ENCODE measurements at regions not wholly inside any gene's neighbourhood (a gene's known extent, or its start where the extent isn't known, plus 50 kb on each side); places are given as distances from the start of the nearest gene placed in this dataset.
"Not testable (repeated sequence)": the region's sequence is repeated elsewhere in the genome, so short reads cannot be mapped to it uniquely, and the experiment has no call there.

DNA sequence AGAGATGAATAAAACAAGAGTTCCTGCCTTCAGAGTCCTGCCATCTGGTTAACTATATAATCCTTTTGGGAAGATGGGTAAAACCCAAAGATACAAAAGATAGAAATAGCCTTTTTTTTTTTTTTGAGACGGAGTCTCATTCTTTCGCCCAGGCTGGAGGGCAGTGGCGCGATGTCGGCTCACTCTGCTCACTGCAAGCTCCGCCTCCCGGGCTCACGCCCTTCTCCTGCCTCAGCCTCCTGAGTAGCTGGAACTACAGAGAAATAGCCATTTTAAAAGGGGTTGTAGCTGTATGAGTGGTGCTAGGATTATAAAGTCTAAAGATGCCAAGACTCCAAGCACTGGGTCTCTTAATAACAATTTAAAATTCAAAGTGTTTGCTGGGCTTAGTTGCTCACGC, 97.2 kb downstream of the KDR start:
- DNase-seq (ENCODE audit: low spot score), result no peak

DNA sequence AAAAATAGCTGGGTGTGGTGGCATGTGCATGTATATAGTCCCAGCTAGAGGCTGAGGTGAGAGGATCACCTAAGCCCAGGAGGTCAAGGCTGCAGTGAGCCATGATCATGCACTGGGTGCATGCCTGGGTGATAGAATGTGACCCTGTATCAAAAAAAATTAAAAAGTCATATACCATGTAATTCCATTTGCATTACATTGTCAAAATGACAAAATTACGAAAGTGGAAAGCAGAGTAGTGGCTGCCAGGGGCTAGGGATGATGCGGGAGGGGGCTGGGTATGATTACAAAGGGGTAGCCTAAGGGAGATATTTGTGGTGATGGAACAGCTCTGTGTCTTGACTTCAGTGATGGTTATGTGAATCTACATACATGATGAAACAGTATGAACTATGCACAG, 97.8 kb downstream of the KDR start:
- no peak for DNase-seq (ENCODE audit: low spot score)

DNA sequence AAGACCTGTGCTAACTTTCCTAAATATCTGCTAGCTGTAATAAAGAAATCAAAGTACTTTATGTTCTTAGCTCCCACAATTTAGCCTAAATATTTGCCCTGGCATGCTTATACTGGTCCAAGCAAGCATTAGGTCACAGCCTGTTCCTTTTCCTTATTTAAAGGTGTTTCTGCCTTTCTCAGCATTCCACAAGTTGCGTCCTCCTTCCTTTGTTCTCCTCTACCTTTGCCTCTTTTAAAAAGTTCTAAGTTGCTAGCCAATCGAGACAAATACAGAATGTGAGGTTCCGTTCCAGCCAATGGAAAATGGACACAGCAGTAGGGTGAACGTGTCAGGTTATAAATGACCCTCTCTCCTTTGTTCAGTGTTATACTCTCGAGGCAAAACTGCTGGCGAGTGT, 99.9 kb downstream of the KDR start:
- DNase-seq (ENCODE audit: low spot score), result not testable (repeated sequence)

DNA sequence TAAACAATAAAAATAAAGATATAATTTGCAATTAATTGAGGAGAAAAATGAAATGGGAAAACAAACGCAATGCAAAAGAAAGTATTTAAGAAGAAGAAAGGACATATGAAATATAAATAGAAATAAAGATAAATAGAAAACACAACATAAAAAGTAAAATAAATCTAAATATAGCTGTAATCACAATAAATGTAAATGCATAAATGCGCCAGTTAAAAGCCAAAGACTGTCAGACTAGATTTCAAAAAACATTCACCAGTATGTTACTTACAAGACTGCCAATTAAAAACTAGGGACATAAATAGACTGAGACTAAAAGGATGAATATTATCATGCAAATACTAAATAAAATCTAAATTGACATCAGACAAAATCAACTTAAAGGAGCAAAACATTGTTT, 102.4 kb downstream of the KDR start:
- no peak for DNase-seq (ENCODE audit: low spot score)

DNA sequence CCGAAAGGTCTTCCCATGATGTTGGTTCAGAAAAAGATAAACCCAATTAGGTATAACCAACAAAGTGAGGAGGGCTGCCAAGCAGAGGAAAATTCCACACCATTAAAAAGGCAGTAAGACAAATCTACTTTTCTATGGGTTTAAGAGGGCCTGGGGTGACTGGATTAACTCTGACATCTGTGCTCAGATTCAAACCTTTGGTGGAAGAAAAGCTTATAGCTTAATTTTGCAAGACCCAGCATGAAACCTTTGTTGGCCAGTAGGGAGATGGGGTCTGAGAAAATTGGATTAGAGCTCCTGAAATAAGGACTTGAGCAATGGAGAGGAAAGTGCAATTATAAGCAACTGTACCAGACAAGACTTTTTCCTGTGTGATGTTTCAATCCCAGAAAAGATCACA, 104.2 kb downstream of the KDR start:
- DNase-seq (ENCODE audit: low spot score), result no peak

DNA sequence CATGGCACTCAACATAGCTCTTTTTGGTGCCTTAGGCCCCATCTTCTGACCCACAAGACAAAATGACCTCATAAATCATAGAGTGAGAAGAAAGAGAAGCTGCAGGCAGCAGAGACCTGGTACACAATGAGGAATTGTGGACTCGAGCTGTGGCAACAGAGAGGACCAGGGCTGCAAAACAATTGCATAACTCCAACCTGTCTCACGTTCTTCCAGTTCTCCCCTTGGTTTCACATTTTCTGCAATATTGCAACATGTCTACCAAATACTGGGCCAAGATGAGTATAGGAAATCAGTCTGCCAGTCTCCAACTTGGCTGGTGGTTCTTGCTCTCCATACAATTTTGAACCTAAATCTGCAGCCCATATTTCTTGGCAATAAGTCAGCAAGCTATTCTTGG, 105.3 kb downstream of the KDR start:
- DNase-seq (ENCODE audit: low spot score), result no peak

DNA sequence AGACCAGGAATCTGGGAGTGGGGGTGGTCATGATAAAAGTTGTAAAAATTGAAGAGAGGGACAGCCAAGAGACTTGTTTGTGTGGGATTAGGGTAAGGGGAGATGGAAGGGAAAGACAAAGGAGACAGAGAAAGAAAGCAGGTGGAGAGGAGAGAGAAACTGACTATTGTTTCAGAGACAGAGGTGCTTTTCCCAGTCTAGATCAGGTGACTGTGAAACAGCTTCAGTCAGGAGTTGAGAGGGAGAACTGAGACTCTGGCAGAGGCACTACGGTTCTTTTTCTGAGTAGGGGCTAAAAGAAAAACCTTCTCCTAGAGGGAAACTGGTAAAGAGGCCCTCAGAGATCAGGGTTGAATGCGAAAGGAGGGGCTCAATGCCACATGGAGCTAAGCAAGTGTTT, 106.4 kb downstream of the KDR start:
- no peak for DNase-seq (ENCODE audit: low spot score)

DNA sequence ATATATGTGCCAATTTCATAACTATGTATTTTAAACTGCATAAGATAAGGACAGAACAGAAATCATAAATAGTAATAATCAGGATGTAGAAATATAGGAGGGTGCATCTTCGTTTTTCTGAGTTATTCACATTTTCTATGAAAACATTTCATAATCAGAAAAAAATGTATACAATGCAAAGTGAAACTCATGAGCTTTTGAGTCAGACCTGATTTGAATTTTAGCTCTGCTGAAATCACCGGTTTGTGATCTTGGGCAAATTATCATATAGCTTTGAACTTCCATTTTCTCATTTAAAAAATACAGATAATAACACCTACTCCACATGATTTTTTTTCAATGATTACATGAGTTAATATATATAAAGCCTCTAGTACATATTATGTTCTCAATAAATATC, 106.9 kb downstream of the KDR start:
- DNase-seq (ENCODE audit: low spot score), result no peak

DNA sequence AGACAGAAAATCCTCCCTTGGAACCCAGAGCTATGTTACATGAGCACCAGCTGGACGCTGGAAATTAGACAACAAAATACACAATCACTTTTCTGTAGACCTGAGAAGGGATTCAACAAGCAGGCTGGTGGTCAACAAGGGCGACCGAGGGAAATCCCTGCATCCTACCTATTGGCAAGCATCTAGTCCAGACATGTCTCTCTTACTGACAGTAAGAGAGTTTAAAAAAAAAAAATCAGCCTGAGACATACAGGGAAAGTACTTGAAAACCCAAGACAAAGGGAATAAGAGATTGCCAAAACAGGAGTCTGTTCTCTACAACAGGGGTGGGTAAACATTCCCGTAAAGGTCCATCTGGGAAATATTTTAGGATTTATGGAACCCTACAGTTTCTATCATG, 108.0 kb downstream of the KDR start:
- no peak for DNase-seq (ENCODE audit: low spot score)

DNA sequence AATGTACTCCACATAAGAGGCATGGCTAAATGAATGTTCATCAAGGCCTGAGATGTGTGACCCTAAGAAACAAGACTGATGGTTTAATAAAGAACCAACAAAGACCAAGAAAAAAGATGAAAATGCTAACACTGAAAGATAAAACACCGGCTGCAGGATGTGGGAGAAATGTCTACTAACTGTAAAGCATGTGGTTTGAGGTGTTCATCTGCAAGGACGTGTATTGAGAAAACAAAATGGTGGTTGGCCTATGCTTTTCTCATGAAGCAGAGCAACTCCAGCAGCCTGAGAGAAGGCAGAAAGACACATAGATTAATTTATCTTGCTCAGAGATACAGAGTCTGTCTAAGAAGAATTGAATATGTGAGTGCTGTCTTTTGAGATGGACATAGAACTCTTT, 109.3 kb downstream of the KDR start:
- no peak for DNase-seq (ENCODE audit: low spot score)

DNA sequence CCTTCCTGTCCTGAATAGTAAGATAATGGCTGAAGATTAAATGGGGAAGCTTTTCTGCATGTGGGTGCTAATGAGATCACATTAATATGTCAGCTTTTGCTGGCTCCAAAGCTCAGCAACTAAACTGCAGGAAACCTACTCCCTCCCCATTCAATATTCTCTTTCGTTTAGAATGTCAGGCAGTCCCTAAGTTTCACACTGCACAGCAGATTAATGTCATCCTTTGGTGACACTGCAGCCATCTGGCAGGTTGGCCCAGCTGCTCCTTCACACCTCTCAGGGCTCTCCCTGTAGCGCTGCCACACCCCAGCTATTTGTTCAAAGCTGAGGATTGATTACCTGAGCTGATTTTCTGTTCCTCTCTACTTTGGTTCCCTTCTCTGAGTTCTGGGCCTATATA, 110.5 kb downstream of the KDR start:
- DNase-seq (ENCODE audit: low spot score), result no peak

DNA sequence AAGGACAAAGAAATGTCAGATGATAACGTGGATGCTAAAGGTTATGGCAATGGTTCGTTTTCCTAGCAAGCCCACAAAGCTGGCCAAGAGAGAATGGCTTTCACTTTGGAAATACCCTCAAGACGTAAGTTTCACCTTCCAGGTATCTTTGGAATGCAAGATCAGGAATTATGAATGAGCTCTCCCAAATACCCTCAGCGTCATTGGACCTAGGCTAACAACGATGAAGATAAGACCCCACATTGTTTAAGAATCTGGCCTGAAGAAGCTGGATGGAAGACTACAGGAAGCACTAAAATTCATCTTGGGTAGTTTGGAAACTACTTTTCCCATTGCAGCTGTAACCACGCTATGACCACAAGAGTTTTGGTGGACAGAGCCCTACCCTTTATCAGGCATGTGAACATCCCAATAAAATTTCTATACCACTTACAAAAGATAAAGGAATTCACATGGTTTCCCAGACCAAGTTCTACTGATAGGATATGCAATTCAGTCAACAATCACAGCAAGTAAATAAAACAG, 111.9 kb downstream of the KDR start:
- no peak for DNase-seq (ENCODE audit: low spot score)

DNA sequence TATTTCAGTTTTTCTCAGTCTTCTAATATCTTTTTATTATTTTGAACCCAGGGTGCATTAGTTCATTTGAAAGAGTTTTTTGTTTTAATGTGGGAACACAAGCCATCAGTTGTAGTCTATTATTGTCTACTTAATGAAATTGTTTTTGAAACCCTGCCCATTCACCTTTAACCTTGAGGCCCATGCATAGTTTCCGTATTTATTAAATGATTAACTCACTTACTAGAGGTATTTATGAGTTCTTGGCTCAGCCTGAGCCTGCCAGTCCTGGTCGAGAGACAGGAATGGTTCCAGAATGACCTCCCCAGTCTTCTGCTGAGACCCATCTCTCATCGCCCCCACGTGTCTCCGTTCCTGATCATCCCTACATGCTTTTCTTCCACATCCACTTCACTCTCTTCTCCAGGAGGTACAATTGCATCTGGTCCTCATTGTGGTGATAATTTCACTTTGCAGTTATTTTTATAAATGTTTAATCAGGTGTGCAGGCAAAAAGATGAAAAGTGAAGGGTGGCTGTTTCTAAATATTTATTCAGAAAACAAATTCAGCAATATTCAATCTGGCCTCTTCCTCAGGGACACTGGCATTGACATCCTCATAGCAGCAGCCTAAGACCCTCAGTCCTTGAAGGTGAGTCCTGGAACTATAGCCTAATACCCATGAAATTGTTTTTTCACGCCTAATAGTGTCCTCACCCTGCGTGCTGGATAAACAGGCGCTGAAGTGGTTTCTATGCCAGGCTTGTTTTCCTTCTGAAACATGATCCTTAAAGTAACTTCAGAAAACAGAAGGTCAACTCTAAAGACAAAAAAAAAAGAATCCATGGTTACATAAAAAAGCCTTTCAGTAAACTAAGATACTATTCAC, 112.8 kb downstream of the KDR start:
- no peak for DNase-seq (ENCODE audit: low spot score)

DNA sequence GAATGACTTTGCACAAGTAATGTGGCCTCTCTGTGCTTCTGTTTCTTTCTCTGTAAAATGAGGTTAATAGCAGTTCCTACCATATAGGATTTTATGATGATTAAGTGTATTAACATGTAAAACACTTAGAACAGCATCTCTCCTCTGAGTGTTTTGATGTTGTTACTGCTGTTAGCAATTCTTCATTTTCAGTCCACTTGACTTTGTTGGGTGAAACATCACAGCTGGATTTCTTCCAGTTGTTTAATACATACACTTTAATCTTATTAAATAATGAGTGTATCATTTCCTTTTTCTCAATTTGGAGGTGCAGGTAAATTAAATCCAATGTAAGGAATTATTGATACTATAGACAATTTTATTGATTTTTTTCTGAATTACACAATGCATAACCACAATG, 113.6 kb downstream of the KDR start:
- DNase-seq (ENCODE audit: low spot score), result no peak

DNA sequence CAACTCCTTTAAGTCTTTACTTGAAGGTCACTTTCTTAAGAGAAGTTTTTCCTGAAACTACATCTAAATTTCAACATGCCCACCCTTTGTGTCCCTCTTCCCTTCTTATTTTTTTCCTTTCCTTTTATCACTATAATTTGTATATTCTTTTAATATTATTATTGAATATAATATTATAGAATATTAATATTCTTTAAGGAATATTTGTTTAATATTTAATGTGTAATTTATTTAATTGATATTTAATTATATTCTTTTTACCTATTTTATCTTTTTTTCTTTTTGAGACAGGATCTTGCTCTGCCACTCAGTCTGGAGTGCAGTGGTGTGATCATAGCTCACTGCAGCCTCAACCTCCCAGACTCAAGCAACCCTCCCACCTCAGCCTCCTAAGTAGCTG, 114.8 kb downstream of the KDR start:
- no peak for DNase-seq (ENCODE audit: low spot score)

DNA sequence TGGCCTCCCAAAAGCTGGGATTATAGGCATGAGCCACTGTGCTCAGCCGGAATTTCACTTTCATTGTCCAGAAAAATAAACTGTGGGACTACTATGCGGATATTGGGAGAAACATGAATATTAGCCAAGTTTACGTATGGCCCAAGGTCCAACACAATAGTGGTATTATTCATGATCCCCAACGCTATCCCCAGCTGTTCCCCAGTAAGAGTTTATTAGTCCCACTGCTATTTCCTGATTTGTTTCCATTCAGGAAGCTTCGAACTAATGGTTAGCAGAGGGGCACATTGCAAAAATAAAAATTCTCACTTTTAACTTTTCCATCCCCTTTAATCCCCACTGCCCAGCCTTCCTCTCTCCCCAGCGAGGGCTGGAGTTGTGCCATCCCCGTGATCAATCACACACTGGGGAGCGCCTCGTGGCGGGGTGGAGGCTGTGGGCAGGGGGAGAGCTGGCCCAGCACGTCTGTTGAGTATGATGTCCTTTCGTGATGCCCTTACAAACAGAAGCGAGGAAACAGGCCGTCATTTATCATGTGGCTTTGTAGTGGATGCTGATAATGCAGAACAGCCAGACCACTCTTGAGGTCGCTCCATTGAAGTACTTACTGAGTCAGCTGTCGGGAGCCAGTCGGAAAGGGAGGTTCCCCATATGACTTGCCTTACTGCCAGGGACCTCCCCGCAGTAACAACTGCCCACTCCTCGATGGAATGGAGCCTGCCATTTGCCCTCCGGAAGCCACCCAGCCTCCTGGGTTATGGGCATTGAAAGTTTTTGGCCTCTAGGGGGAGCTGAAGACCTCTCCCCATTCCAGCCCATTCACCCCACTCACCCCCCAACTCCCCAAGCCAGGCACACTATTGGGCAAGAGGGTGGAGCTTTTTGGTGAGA, 117.0 kb downstream of the KDR start:
- DNase-seq (ENCODE audit: low spot score), result peak; percentile 59

DNA sequence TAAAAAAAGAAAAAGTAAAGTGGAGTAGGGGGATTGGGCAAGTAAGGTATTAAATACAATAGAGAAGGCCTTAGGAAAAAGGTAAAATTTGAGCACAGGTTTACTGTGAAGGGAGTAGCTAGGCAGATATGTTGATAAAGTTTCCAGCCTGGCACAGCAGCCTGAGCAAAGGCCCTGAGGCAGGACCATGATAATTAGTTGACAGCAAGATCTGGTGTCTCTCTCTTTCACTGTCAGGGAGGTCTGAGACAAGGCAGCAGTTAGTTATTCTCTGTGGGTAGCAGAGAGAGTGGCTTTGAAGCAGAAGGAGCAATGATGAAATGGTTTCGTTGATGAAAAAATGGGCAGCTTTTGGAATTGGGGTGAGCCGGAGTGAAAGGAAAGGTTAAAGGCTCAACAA, 119.5 kb downstream of the KDR start:
- DNase-seq (ENCODE audit: low spot score), result no peak

DNA sequence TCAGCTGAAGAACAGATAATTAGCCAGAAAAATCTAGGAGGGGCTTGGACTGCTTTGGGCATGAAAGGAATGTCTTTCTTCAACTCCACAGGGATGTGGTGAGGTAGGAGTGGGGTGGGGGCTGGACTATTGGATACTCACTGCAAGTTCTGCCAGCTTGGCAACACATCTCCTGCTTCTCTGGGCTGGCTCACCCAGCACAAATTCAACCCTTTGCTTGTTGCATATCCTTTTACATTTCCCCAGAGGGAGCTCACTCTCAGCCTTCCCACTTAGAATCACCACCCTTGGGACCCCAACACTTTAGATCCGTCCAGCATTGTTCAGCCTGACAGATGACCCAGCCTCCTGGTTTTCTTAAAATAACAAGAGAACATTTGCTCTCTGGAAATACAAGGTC, 120.6 kb downstream of the KDR start:
- DNase-seq (ENCODE audit: low spot score), result no peak

DNA sequence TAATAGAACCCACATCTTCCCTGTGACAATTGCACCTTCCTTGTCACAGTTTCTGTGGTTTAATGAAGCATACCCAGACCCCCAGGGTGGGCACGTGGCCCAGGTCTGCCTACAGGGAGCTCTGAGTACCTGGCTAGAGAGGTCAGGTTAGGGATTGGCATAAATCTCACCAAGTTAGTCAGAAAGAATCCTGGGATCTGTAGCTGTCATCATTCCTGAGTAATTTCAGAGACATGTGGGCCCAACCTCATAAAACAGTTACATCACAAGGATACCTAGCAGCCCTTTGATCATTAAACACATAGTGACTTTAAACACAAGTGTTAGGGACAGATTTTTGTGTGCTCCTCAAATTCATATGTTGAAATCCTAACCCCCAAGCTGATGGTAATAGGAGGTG, 123.0 kb downstream of the KDR start:
- no peak for DNase-seq (ENCODE audit: low spot score)

DNA sequence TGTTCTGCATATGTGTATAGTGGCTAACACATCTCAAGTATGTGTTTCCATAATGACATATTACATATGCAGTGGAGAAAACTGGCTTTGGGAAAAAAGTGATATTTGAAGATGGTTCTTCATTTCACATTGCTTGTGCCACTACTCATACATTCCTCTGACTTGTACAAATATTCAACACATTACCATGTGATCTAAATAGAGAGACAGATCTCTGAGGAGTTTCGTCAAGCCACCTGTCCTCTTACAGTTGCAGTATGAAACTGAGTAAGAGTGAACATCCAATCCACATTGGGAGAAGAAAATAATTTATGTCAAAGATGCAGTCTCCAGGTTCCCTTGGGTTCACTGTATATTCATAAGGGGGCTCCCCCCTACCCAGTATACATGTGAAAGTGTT, 123.9 kb downstream of the KDR start:
- no peak for DNase-seq (ENCODE audit: low spot score)

DNA sequence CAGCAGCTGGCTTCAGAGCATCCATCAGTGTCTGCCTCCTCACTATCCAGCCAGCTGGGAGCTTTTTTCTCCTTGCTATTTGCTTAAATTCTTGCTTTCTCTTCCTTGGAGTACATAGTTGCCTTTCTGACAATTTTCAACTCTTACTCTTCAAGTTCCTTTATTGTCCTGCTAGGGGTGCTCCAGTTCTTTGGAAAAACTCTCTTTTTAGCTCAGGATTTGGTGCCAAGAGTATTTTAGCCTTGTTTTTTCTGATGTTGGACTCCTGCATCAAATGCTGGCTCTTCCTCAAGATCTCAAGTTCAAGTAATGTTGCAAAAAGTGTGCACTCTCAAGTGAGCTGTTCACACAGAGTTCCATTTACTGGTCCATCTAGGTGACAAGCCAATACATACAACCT, 126.4 kb downstream of the KDR start:
- DNase-seq (ENCODE audit: low spot score), result no peak

DNA sequence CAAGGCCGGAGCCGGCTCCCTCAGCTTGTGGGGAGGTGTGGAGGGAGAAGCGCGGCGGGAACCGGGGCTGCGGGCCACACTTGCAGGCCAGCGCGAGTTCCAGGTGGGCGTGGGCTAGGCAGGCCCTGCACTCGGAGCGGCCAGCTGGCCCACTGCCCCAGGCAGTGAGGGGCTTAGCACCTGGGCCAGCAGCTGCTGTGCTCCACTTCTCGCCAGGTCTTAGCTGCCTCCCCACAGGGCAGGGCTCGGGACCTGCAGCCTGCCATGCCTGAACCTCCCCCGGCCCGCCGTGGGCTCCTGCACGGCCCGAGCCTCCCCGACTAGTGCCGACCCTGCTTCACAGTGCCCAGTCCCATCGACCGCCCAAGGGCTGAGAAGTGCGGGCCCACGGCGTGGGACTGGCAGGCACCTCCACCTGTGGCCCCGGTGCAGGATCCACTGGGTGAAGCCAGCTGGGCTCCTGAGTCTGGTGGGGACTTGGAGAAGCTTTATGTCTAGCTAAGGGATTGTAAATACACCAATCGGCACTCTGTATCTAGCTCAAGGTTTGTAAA, 131.8 kb downstream of the KDR start:
- DNase-seq (ENCODE audit: low spot score), result not testable (repeated sequence)

DNA sequence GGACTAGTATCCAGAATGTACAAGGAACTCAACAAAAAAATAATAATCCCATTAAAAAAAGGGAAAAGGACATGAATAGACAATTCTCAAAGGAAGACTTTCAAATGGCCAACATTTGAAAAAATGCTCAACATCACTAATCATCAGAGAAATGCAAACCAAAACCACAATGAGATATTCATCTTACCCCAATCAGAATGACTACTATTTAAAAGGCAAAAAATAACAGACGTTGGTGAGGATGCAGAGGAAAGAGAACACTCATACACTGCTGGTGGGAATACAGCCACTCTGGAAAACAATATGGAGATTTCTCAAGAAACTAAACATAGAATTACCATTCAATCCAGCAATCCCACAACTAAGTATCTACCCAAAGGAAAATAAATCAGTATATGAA, 133.1 kb downstream of the KDR start:
- no peak for DNase-seq (ENCODE audit: low spot score)

Measured in COLO829 (cell line).